GM12873 (cell line): ENCODE measurements at regions not wholly inside any gene's neighbourhood (a gene's known extent, or its start where the extent isn't known, plus 50 kb on each side); places are given as distances from the start of the nearest gene placed in this dataset.

Source experiments
- CTCF ChIP-seq: IDR thresholded peaks from 2 replicates; pipeline ENCODE4 v1.5.1; 2012; ENCODE audit warnings: low read depth, mild to moderate bottlenecking, moderate library complexity, low read length, control low read depth; ENCODE audit not compliant: insufficient read depth; ENCODE audit errors: missing control alignments

GRCh38 chr5:56426693-56427092, 193.6 kb upstream of the ANKRD55 start:
- no peak for TF ChIP-seq CTCF

GRCh38 chr5:56422076-56422762, 189.1 kb upstream of the ANKRD55 start:
- TF ChIP-seq CTCF, result no peak

- TF ChIP-seq CTCF, result no peak
Observed at GRCh38 chr5:56421246-56422075, 188.3 kb upstream of the ANKRD55 start.

GRCh38 chr5:56420323-56420722, 187.2 kb upstream of the ANKRD55 start:
- TF ChIP-seq CTCF, result no peak

GRCh38 chr5:56419667-56420066, 186.5 kb upstream of the ANKRD55 start:
- TF ChIP-seq CTCF, result no peak

GRCh38 chr5:56415356-56415765, 182.2 kb upstream of the ANKRD55 start:
- no peak for TF ChIP-seq CTCF

- TF ChIP-seq CTCF, result no peak
Observed at GRCh38 chr5:56414066-56414465, 180.9 kb upstream of the ANKRD55 start.
